Mucosa of gallbladder (tissue), 1 donor: ENCODE measurements at regions not wholly inside any gene's neighbourhood (a gene's known extent, or its start where the extent isn't known, plus 50 kb on each side); places are given as distances from the start of the nearest gene placed in this dataset.

Experiments
- DNase-seq: peaks from one replicate; pipeline ENCODE4 v3.0.0-alpha.2; 2020; ENCODE audit warnings: low spot score
- donor health status: DM: no; HTN: no; CAD: no.

DNA sequence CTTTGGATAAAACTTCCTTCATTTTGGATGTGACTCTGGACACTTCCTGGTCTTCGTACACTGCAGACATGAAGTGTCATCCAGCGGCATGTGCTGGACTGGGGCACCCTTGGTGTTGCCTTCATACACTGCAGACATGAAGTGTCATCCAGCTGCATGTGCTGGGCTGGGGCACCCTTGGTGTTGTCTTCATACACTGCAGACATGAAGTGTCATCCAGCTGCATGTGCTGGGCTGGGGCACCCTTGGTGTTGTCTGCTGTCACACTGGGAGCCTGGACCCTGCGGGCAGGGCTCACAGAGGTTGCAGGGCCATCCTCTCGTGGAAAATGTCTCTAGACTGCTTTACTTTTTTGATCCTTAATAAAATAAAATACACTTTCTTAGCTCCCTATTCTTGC is 771.4 kb downstream of the BRD1 start:
- DNase-seq, result no peak

DNA sequence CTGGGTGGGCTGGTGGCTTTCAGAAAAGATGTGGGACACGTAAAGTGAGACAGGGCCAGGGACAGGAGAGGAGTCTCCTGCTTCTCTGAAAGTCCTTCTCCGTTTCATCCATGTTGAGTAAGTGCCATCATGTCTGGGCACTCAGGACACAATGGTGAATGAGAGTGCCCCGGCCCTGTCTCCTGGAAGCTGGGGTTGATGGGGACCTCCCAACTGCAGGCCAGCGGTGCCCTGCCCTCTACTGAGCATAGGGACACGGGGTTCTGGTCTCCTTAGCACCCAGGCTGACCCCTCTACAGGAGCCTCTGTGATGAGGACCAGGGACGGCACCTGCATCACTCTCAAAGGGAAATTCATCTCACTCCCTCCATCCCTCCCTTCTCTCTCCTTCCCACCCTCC is 772.3 kb downstream of the BRD1 start:
- no peak for DNase-seq

DNA sequence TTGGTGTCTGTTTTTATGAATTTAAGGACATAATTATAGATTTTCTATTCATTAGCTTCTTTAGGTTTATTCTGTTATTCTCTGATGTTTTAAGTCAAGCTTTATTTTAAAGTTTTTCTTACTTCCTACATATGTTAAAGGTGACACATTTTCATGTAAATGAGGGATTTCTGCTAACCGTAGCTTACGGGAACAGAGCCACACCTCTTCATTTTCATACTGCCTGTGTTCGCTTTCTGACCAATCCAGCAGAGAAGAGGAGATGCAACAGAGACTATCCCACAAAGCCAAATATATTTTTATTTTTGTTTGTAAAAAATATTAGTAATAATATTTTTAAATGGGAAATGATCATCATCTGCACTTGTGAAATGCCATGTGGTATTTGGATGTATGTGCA is 774.1 kb downstream of the BRD1 start:
- no peak for DNase-seq

DNA sequence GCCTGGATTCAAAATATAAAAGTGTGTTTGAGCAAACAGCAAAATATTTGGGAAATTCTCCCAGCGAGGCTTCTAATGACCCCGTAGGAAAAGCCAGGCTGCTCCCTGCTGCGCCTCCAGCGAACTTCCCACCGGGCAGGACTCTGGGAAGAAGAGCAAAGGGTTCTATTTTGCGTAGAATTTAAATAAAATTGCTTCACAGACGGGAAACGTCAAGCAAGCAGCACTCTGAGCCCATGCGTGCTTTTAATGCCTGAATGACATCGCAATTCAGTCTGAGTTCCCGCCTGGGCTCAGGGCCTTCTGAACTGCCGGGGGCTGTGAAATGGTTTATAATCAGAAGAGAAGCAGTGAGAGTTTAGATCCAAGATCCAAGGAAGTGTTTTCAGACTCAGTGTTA is 775.1 kb downstream of the BRD1 start:
- DNase-seq, result no peak

DNA sequence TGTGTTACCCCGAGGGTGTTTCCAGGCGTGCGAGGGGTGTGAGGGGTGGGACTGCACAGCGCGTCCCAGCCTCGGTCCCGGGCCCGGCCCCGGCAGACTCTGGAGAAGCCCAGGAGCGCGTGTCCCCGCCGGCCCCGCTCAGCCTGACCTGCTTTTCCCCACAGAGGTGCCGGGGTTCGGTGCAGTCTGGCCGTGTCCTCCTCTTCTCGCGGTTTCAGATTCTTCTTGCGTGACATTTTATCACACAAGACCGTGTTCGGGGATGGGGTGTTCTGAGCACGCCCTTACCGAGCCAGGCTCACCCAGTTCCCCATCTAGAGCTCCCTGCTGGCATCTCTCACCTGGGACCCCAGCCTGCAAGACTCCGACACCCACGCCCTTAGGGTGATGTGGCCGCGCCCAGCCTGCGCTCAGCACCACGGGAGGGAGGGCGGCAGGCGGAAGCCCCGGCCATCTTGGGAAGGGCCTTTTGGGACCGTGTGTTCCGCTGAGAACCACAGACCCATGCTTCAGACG is 775.6 kb downstream of the BRD1 start:
- DNase-seq, result peak; percentile 12

DNA sequence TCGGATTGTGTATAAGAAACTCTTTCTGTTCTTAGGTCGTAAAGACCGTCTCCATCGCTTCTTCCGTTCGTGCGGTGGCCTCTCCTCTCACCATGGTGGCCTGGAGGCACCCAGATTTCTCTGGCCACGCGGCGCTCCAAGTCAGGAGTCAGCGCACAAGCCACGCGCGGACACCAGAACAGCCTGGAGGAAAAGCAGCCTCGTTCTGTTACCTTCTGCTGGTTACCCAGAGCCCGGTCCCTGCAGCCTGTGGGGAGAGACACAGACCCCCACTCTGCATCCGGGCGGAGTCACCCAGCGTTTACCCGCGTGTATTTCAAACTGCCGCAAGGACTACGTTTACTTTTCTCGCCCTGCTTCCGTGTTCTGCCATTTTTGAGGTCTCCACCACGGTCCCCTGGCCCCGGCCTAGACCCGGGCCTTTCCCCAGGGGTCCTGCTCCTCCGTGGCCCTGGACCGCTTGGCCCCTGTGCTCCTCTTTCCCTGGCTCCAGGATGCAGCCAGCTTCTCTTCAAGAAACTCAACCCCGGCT is 776.1 kb downstream of the BRD1 start:
- no peak for DNase-seq

DNA sequence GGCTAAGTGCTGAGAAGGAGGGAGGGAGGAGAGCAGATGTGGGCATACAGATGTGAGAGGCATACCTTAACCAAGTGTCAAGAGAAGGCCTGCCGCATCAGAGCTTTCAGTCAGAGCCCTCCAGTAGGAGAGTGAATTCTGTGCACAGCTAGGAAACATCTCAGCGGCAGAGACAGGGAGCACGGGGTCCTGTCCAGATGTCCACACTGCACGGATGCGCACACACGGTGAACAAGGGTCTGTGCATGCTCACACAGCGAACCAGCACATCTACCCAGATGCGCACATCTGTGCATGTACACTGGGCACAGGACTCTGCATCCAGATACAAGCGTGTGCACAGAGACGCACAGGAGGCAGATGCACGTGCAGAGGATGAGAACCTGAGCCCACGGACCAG is 778.0 kb downstream of the BRD1 start:
- DNase-seq, result no peak

DNA sequence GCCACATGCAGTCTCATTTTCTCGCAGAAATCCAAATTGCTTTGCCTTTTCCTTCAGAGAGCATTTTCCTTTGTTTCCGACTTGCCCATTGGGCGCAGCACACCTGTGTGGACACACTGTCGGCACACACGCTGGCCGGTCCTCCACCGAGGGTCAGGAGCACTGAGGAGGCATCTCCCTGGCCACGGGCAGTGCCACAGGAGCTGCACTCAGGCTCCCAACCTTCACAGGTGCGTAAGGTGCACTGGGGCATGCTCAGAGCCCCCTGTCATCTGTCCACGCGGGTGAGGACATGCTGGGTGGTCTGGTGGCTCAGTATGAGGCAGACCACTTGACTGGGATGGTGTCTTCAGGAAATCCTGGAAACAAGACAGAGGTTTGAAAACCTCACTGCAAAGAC is 779.1 kb downstream of the BRD1 start:
- no peak for DNase-seq

DNA sequence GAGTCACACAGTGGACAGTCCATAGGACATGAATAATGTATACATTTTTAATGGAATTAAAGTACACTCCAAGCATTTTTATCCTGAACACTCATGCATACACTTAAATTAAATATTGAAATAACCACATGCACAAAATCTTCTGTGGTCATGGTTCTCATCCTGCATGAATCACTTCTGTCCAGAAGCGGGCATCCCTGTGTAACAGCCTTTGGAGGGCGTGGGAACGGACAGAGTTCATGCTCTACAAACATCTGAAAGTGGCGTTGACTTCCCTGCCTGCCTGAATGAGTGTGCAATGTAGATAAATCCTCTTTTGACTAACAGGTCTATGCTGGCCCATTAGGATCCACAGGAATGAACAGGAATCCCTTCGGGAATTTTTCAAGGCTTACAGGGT is 780.2 kb downstream of the BRD1 start:
- DNase-seq, result no peak

DNA sequence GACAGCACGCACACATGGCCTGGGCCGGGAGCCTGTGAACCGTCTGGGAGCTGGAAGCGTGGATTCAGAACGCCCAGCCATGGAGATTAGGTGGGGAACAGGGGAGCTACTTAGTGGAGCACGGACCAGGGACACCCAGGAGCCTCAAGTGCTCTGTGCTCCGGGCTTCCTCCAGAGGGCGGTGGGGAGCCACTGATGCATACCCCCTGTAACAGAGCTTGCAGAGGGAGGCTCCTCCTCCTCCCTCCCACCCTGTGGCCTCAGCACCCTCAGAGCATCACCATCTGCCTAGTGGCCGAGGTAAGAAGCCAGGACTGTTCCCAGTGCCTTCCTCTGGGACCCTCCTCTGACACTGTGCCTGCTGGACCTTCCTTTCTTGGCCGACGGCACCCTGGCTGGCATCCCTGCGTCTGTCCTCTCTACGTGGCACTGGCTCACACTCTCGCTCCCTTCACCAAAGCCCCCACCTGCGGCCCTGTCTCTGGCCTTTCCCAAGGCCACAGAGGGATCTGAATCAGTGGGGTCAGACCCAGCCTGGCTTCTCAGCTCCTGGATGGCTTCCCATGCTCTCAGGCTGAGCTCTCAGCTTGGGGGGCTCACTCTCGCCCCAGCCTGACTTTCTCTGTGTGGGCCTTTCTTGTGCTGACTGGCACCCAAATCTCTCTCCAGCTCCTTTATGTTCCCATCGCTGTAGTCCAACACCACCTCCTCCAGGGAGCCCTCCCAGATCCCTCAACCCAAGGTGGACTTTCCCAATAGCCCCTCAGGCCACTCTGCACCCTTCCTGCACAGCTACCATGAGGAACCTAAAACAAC is 780.9 kb downstream of the BRD1 start:
- no peak for DNase-seq

DNA sequence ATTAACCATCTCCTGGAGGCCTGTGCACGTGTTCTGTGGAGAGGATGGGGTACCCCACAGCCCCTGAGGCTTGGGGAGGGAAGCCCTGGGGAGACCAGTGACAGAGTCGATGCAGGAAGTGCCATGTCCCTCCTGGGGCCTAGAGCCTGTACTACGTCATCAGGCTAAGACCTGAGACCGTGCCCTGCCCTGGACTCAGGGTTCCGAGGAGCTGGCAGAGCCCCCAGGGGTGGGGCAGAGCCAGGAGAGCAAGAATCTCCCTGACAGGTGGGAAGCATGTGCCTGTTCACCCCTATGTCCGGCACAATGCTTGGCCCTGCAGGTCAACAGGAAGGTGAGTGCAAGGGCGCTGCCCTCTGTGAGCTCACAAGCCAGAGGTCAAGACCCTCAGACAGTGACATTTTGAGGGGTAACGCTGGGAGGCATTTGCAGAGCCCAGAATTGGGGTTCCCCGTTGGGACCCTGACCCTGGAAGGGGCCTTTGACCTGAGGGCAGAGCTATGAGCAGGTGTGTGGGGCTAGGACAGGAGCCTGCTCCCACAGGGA is 781.6 kb downstream of the BRD1 start:
- no peak for DNase-seq

DNA sequence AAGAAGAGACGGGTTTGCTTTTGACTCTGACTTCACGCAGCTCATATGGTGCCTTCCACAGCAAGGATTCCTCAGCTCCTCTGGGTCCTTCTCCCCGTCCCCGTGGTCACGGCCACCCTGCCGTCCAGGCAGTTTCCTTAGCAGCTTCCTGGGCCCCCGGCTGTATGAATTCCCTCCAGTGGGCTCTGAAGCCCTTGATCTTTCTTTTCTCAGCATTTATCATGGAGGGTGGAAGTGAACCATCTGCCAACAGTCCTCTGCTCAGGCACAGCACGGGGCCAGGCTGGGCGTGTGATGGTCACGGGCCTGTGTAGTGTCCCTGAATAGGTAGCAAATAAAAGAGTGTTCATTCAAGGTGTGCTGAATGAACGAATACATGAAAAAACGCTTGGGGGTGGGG is 782.4 kb downstream of the BRD1 start:
- DNase-seq, result no peak

DNA sequence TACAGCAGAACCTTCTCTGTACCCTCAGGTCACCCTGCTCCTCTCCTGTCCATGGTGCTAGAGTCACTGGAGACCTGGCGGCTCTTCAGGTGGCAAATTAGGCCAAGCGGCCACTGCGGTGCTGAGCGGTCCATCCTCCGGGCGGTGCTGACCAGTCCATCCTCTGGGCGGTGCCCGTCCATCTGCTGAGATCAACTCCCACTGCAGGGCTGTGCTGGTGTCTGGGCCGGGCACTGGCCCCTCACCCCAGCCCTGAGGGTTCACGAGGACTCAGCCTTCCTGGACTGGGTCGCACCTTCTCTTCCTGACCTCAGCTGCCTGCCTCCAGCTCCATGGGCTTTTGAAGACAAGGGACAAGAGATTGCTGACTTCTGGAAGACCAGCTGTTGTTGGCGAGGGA is 782.9 kb downstream of the BRD1 start:
- DNase-seq, result no peak

DNA sequence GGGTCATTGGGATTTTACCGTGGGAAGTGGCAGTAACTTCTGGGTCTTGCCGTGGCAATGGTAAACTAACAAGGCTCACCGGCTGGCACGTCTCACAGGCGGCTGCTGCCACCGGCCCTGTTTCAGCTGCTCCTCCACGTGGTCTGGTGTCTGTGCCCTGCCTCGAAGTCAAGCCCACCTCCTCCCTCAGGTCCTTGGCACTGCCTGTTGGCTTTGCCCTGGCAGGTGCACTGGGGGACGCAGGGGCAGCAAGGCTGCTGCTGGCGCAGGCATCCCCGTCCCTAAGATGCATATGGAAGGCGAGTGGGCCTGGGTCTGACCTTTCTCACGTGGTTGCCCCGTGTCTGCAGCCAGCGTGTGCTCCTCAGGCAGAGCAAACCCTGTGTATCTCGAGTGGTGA is 783.6 kb downstream of the BRD1 start:
- no peak for DNase-seq

DNA sequence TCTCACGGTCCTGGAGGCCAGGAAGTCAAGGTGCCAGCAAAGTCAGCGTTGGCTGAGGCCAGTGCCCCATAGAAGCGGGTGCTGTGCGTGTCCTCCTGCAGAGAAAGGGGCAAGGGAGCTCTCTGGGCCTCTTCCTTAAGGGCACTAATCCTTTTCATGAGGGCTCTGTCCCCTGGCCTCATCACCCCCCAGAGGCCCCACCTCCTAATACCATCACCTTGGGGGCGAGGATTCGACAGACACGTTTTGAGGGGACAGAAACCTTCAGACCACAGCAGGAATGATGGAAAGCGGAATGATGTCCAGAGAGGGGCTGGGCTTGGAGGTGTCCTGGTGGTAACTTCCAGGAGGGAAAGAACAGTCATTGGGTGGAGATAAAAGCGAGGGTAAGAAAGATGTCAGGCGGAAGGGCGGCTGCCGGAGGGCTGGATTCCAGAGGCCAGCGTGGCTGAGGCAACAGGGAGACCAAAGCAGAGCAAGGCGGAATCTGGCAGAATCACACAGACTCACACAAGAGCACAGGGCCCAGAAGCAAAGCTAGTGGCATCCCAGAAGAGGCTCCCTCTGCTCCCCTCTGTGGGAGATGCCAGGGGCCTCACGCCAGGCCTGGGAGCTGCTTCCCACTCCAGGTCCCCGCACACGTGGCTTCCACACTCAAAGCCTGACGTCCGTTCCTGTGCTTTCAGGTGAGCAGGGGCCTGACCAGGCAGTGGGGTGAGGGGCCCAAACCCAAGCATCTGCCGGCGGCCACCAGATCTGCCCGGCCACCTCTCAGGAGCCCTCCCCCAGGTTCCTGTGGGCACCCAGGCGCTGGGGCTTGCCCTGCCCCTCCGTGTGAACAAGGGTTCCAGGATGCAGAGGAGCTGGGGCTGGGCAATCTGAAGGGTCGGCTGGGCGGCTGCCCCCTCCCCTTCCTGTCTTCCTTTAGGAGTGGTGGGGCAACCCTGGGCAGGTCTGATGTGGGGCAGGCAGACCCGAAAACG is 784.5 kb downstream of the BRD1 start:
- no peak for DNase-seq

DNA sequence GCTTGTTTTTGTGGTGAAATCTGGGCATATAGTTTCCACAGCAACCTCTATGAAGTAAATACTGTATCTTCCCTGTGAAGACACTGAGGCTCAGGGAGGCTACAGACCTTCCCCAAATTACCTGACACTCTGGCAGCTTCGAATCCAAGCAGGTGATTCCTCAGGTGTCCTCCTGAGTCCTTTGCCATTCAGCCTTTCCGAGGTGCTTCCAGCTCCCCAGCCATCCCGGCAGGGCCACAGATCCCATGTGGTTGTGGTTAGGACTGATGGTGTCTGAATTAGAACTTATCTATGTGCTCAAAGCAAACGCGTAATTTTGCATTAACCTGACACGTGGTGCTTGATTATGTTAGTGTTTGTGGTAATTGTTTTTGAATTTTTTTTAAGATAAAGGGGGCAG is 785.6 kb downstream of the BRD1 start:
- no peak for DNase-seq

DNA sequence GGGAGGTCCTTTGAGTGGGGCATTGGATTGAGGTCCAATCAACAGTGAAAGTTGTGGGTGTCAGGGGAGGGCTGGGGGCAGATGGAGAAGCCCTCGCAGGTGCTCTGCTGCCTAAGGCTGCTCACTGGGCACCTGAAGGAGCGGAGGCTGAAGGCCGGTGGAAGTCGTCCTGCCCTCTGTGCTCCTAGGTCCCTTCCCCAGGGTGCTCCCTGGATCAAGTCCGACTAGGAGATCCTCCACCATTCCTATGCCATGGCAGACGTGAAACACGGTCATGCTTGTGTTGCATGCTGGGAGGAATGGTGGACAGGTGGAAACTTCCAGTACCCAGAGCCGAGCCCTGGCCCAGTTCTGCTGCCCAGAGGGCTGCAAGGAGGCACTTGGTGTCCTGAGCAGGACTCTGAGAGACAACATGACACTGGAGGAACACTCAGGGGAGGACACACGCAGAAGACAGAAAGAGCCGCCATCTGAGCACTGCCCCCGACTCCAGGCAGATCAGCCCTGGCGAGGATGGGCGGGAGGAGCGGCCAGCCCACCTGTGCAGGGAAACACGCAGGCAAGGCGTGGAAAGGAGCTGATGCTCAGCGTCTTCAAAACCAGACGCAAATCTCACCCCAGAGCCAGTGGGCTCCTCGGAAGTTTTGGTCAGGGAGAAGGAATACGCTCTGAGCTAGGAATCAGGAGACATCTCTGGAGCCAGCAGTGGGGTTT is 786.8 kb downstream of the BRD1 start:
- no peak for DNase-seq

DNA sequence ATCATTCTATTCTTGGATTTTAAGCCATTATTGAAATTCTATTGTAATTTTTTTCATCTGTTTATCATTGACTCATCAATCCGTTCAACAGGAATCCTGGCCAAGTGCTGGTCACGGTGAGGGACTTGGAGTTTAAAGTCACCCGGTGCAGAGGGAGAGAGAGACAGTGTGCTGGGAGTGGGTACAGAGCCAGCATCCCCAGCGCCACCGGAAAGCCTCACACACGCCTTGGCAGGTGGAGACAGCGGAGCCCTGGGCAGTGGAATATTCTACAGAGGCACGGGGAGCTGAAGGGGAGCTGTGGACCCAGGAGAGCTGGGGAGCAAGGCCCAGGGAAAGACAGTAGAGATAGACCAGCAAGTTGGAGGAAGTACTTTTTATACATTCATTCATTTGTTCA is 787.6 kb downstream of the BRD1 start:
- DNase-seq, result no peak

DNA sequence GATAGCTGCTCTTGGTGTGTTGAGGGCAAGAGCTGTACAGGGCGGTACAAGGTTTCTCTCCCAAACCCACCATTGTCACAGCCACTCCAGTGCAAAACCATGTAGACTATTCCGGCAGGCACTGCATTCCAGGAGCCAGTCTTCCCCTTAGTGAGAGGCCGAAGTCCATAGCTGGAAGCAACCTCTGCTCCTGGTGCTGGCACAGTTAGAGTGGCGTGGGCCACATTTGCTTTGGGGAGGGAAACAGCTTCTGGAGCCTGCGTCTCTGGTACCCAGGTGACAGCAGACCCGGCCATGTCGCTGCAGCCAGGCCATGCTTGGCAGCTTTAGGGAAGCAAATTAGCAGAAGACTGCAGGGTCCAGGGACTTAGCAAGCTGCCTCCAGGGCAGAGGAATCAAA is 788.0 kb downstream of the BRD1 start:
- peak; percentile 20 for DNase-seq

DNA sequence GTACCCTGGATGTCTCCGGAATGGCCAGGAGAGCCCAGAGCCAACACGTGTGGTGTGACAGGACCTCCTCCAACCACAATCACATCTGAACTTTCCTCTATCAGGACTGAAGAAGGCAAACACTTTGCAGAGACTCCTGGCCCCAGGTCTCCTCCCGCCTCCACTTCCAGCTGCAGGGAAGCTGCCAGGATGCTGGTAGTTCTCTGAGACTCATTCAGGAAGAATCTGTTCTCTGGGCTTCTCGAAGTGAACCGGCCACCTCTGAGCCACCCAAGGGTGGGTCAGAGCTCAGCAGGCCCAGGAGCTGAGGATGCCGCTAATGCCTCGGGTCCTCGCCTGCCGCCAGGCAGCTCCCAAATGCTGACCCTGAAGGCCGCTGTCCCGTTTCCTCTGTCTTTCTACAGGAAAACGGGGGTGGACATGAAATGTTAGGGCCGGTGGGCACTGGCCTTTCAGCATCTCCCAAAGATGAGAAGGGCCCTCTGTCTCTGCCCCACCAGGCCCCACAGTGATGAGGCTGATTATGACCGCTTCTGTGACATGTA is 789.9 kb downstream of the BRD1 start:
- DNase-seq, result no peak

DNA sequence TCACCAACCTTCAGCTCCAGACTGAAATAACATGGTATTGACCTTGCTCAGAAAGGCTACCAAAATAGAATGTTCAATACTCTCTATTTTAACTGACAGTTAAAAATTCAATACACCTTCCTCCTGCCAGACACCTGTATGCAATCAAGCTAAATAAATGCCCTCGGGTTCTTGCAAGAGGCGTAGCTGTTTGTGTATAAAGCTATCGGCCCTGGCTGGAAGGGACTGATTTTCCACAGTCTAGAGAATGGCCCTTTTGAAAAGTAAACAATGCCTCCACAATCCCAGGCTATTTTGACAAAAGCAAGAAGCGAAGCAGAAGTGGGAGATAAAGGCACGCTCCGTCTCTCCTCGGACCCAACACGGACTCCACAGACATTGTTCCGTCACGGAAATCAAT is 791.2 kb downstream of the BRD1 start:
- no peak for DNase-seq
